ENCODE measurements at regions not wholly inside any gene's neighbourhood (a gene's known extent, or its start where the extent isn't known, plus 50 kb on each side); places are given as distances from the start of the nearest gene placed in this dataset.

GRCh38 chr6:6940031-6941025 is 167.4 kb upstream of the RREB1 start:
- TF ChIP-seq YY1 (IDR thresholded peaks at IDR 0.05; ENCODE audit: low read depth): no peak
- no peak for TF ChIP-seq TEAD4 (IDR thresholded peaks at IDR 0.05)
- TF ChIP-seq EGR1 (IDR thresholded peaks at IDR 0.05): no peak
- no peak for TF ChIP-seq EP300 (IDR thresholded peaks at IDR 0.05; ENCODE audit: borderline replicate concordance)
- TF ChIP-seq TAF1 (IDR thresholded peaks at IDR 0.05; ENCODE audit: low read depth): no peak
- TF ChIP-seq RAD21 (IDR thresholded peaks at IDR 0.05; ENCODE audit: low read depth): no peak
- no peak for TF ChIP-seq CEBPB (IDR thresholded peaks at IDR 0.05)
- TF ChIP-seq ZBTB7A (IDR thresholded peaks at IDR 0.05; ENCODE audit: low read depth): no peak
- no peak for TF ChIP-seq MAX (IDR thresholded peaks at IDR 0.05)
- no peak for TF ChIP-seq CREB1 (IDR thresholded peaks at IDR 0.05; ENCODE audit: low read depth)
- no peak for TF ChIP-seq REST (IDR thresholded peaks at IDR 0.05; ENCODE audit: low read depth)

All from Ishikawa (cell line).